HG02763 (cell line): ENCODE measurements at regions not wholly inside any gene's neighbourhood (a gene's known extent, or its start where the extent isn't known, plus 50 kb on each side); places are given as distances from the start of the nearest gene placed in this dataset.

ENCODE experiments used
- ATAC-seq: cut with Tn5 transposase; IDR thresholded peaks from one replicate; pipeline ENCODE4 v1.9.1; 2021; ENCODE audit warnings: mild to moderate bottlenecking, moderate library complexity; ENCODE audit not compliant: unreplicated experiment

DNA sequence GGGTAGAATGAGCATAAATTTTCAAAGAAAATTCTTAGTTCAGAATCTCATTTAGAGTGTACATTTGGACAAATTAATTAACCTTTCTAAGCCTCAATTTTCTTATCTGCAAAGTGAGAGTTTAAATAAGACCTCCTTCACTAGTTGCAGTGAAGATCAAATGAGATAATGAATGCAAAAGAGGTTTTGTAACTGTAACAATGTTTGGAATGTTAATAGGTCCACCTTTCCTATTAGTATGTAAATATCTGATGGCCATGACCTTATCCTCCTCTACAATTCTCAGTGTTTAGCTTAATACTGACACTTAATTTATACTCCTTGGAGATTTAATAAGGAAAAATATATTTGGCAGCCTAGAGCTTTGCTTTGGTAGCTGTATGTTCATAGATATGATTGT is 138.8 kb downstream of the GABRG1 start:
- no peak for ATAC-seq

DNA sequence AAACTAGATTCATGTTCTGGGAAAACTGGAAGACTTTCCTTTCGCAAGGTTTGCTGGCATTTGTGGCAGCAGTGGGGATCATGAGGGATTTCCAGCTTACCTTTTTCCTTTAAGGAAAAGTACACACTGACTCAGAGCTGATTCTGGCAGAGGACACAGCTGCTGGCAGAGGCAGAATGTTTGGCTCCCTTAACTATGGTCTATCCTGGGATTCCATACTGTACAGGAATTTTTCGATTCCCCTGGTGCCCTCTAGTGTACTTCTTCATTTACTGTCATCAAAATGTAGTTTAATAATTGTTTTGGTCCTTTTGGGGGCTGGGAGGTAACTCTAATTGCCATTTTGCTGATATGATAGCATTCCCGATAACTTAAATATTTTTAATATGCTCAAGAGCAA is 152.7 kb downstream of the GABRG1 start:
- no peak for ATAC-seq

DNA sequence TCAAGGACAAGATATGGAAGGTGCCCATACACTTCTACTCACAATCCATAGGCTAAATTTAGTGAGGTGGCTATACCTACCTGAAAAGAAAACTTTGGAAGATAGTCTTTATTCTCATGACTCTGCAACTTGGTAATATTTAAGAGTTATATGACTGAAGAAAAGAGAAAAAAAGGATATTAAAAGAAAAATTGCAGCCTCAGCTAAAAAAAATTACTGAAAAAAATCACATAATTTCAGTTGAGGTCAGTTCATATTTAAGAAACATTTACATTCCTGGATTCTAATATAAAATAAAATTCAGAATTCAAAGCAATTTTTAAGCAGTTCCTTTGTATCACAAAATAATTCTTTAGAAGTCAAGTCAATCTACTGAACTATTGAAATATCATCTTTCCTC is 166.5 kb downstream of the GABRG1 start:
- no peak for ATAC-seq

DNA sequence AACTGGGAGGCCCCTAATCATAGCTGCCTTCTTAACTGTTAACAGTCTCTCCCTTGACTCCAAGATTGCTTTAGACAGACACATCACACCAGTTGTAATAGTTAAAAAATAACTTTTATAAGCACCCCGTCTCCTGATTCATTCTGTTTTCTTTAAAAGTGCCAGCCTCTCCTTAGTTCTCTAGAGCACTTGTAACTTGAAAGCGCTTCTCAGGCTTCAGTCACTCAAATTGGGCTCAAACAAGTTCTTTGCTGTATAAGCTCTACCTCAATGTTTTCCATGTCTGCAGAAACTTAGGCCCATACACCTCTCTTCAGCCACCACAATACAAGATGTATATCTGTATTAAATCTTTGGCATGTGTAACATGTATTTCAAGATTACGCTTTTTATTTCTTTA is 169.6 kb downstream of the GABRG1 start:
- ATAC-seq: no peak

DNA sequence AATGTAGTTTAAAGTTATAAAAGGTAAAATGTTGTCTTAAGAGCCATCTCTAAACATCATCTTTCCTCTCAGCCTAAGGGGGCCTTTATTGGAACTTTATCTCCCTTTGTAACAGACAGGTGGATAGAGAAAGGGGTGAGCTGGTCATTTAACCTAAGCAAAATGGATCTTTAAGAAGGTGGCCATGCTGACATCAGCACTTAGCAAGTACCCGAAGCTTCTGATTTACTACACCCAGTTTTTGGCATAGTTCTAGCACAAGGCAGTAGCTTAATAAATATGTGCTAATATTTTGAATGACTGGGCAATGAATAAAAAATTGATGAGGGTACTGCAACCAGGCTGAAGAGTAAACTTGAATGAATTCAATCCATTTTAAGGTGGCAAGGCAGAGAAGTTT is 172.7 kb downstream of the GABRG1 start:
- no peak for ATAC-seq

DNA sequence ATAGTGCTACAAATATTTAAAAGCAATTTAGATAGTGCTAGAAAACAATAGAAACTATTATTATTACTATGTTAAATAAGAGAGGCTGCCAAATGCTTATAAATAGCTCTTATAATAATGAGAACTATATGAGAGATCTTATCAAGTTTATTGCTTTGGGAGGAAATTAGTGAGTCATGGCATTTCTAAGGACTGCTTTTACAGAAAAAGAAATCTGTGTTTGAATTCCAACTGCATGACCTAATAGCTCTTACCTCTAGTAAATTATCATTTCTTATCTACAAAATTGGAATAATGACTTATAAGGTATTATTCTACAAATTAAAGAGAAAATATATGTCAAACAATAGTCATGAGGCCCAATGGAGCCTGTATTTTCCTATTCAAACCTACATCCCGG is 177.2 kb downstream of the GABRG1 start:
- ATAC-seq: no peak

DNA sequence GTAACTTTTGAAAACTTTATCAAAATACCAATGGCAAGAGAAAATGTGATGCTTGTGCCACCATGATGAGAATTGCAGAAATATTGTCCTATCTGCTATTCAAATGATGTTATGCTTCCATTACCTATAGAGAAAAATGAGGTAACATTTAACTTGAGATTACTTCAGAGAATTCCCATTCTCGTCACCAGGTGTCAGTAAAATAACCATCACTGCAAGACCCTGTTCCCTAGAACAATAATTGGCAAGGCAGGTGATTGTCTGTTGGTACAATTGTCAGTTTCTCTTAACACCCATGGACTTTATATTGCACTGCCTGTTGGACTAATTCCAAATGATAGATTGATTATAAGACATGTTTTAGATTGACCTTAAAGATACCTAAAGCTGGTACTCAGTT is 179.9 kb downstream of the GABRG1 start:
- ATAC-seq: no peak

DNA sequence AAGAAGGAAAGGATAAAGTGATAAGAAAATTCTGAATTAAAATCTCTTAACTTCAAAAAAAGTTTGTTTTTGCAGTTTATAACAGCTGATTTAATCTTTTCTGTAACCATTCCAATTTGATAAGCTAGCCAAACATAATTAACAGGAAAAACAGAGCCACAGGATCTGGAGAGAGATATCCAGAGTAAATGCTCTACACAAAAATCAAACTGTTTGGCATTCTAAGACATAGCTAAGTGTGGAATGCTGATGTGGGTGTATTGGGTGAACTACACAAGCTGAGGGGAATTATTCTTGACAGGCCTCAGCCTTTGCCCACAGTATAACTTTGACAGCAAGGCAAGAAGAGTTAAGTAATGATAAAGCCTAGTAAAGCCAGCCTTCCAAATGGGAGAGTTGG is 184.8 kb downstream of the GABRG1 start:
- no peak for ATAC-seq

DNA sequence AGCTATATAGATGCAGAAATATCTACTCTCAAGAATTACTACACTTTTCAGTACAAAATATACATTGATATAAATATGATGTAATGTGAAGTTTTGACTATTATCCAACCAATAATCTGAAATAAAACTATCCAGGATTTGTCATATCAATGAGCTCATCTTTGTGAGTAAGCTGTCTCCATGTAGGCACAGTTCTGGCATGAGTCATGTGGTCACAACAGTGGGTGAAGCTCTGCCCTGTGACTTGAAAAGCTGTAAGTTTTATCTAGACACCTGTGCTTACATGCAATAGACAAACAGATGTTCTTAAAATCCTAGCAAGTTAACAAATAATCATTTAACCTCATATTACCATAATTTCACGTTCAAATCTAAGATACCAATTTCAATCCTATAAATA is 192.7 kb downstream of the GABRG1 start:
- ATAC-seq: no peak

DNA sequence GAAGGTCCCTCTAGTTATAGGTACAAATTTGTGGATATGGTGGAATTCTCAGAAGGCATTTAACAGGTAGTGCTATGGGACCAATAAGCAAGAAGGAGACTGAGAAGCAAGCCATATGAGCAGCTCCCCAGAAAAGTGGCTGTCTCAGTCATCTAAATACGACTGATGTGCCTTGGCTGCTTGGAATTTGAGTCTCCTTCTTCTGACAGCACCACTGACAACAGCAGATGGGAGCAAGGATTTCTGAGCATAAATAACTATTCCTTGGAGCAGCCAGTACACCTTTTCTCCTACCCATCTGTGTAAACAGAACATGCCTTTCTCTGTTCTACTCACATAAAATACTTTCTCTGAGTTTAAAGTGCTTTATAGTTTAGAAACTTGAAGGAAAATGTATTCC is 196.2 kb downstream of the GABRG1 start:
- ATAC-seq: no peak

DNA sequence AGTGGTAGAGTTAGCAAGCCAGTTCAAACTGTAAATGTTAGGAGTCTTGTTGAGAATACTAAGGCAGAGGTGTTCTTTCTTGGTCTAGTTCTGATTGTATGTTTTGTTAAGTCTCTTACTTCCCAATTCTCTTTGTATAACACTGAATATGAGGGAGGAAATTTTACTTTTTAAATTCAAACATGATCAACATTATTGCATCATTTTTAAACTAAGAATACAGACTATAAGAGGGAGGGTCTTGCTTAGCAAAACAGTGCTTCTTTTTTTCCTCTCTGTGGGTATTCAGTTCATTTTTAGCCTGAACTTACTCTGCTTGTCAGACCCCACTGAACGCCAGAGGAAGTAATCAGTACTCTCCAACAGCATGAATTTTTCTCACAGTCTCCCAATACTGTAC is 198.0 kb downstream of the GABRG1 start:
- no peak for ATAC-seq

DNA sequence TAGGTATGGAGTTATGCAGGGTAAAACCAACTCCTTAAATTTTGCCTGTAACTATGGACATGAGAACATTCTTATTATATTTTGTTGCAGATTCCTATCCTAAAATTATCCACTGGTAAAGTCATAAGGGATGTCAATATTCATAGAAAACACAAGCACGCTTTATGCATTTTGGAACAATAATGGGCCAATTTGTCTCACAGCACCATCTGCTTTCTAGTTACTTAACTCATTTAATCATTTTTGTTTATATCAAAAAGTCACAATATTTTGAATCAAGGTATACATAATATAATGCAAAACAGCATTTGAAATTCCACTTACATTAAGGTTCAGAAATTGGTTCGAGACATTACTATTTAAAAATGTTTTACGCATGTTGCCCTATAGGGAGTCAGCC is 203.0 kb downstream of the GABRG1 start:
- no peak for ATAC-seq

DNA sequence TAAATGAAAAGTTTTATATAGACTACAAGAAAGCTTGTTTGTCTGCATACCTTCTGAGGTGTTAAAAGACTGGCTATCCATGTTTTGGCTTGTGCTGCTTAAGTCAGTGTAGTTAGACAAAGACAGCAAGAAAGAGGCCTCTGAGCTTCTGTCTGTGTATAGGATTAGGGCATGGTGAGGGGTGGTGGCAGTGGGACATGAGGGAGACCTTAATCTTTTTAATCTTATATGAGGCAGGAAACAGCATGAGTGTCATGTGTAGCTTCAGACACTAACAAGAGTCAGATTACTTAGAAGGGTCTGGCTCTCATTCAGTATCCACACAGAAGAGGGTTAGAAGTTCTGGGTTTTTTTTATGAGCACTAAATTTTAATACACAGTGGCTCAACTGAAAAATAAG is 213.3 kb downstream of the GABRG1 start:
- ATAC-seq: no peak

DNA sequence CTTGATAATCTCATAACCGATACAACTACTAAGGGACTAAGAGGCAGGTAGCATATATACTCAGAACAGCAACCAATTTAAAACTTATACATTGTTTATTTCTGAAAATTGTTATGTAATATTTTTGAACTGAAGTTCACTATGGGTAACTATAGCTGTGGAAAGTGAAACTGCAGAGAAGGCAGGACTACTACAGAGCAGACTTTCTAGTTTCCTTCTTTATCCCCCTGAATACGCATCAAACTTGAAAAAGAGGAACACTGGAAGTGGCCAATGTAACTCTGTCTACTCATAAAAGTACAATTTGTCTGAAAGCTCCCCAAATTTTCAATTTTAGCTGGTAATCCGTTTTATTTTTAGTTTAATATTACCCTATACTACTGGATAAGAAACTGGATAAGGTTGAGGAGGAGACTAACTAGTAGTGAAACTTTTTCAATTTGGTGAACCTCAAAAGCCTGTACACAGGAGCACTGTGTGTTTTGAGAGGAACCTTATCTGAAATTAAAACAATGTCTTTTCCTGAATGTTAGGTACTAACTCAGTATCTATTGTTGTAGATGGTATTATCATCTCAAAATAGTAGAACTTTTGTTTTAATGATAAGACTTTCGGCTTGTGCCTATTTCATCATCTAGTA is 225.8 kb downstream of the GABRG1 start:
- no peak for ATAC-seq

DNA sequence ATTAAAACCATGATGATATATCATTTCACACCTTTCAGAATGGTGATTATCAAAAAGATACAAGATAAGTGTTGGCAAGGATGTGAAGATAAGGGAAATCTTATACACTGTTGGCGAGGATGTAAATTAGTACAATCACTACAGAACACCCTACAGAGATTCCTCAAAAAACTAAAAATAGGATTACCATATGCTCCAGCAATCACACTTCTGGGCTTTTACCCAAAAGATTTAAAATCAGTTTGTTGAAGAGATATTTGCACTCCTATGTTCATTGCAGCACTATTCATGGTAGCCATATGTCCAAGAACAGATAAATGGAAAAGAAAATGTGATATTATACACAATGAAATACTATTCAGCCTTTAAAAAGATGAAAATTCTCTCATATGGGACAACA is 240.4 kb downstream of the GABRG1 start:
- ATAC-seq: no peak

DNA sequence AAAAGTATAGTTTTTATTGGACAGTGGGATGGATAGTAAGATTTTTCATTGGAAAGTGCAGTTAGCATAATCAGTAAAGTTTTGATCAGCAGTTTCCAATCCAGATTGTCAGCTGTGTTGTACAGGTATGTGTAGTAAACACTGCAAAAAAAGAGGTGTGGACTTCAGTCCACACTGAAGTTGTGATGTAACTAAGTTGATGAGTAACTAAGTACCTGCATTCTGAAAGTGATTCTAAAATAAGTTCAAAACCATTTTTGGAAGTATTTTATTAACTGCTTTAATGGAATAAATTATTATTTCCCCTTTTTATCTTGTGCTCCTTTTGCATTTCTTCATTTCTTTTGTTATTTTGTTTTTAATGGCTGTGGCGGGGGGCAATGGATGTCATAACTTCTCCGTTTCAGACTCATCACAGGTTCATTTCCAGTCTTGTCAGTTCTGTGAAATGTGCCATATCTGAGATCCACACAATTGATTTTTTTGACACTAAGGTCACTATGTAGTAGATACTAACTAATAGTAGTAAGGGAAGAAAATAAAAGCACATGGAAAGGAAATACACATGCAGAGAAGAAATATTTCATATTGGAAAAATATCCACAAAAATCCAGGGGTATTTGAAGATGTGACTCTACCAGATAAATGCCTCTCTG is 247.5 kb downstream of the GABRG1 start:
- no peak for ATAC-seq

DNA sequence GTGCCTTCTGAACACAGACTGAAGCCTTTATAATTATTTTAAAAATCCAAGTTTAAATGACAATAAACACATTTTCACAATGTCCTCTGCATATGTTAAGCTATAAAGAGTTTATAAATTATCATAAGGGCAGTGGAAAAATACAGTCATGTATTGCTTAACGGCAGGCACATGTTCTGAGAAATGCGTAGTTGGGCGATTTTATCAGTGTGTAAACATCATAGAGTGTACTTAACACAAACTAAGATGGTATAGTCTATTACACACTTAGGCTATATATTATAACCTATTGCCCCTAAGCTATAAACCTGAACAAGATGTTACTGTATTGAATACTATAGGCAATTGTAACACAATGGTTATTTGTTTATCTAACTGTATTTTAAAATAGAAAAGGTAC is 254.7 kb downstream of the GABRG1 start:
- ATAC-seq: no peak

DNA sequence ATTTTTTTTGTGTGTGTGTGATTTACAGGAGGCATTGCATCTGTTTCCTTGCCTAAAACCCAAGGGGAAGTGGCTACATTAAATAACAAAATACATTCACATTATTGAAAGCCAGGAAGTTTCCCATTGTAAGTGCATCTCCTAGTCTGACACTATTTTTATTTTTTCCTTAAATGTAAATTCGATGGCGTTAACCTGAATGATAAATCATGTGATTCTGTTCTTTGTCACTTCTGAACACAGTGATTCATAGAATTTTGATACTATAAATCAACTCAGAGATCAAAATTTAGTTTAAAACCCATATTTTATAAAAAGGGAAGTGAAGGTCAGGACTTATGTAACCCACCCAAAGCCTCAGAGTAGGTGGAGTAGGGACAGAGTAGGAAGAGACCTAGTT is 258.1 kb downstream of the GABRG1 start:
- ATAC-seq: no peak

DNA sequence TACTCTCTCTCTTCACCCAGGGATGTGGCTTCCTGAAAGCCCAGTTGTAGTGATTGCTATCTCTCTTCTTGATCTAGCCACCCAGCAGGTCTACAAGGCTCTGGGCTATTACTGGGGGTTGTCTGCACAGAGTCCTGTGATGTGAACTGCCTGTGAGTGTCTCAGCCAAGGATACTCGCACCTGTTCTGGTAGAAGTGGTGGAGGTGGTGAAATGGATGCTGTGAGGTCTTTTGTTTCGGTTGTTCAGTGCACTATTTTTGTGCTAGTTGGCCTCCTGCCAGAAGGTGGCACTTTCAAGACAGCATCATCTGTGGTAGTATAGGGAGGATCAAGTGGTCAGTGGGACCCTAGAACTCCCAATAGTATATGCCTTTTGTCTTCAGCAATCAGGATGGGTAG is 268.0 kb downstream of the GABRG1 start:
- ATAC-seq: no peak

DNA sequence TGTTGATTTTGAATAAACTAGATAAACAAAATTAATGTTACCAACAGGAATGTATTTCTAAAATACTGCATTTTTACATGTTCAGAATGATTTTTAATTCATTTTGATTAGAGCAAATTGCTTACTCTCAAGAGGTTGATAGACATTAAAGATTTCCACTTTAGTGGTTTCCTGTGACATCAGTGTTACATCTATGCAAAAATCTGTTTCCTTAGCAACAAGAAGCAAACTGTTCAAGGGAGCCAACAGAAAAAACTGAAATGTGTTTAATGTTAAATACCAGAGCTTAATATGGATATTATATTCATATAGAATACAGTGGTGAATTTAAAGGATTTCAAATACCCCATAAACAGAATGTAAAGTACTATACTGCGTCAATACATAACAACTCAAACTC is 277.8 kb downstream of the GABRG1 start:
- ATAC-seq: no peak

DNA sequence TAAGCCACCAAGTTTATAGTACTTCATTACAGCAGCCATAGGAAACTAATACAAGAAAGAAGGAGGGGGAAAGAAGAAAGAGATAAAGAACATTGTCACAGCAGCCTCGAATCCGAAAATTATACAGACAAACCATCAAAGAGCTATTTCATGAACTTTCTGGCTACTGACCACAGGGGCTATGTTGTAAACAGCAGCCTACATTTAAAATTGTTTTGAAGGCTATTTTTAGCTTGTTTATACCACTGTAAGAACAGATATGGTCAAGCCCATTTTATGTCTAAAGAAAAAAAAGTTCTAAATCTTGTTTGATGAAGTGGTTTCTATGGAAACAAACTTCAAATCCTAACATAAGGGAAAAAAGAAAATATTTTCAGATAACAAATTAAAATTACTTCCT is 282.1 kb downstream of the GABRG1 start:
- ATAC-seq: no peak

DNA sequence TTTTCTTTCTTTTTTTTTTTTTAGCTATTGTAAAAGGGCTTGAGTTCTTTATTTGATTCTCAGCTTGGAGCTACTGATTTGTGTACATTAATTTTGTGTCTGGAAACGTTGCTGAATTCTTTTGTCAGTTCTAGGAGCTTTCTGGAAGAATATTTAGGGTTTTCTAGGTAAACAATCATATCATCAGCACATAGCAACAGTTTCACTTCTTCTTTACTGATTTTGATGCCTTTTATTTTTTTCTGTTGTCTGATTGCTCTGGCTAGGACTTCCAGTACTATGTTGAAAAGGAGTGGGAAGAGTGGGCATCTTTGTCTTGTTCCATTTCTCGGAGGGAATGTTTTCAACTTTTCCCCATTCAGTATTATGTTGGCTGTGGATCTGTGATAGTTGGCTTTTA is 292.2 kb downstream of the GABRG1 start:
- ATAC-seq: no peak

DNA sequence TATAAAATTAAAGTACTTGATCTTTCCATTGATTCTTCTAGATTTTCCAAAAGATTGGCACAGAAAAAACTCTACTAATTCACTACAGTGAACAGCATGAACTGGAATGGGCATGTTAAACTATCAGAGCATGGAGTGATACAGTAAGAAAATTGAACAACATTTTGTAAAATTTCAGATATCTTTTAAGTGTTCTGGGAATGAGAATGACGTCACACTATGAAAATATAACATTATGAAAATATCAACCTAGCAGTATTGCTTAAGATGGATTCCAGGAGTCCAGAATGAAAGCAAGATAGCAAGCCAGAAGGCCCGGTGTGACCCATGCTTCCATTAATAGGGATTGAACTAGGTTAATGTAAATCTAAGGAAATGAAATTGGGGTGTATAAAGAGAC is 319.9 kb downstream of the GABRG1 start:
- no peak for ATAC-seq
